ENCODE measurements at regions not wholly inside any gene's neighbourhood (a gene's known extent, or its start where the extent isn't known, plus 50 kb on each side); places are given as distances from the start of the nearest gene placed in this dataset.

GRCh38 chr3:110612045-110612444, 459.6 kb upstream of the NECTIN3 start (continued):
- TF ChIP-seq ZBTB40 (IDR thresholded peaks at IDR 0.05) (no peak), ZBTB40 (CRISPR knock-in tag; IDR thresholded peaks at IDR 0.05) (no peak), ZNF316 (IDR thresholded peaks at IDR 0.05) (no peak), FOXO4 (CRISPR knock-in tag; IDR thresholded peaks at IDR 0.05) (no peak), BRF1 (IDR thresholded peaks at IDR 0.05; ENCODE audit: borderline replicate concordance, extremely low read depth, insufficient read length) (no peak), HOMEZ (CRISPR knock-in tag; IDR thresholded peaks at IDR 0.05) (no peak), PRMT5 (CRISPR knock-in tag; IDR thresholded peaks at IDR 0.05) (no peak), ZBTB17 (CRISPR knock-in tag; IDR thresholded peaks at IDR 0.05) (no peak), ZNF695 (CRISPR knock-in tag; IDR thresholded peaks at IDR 0.05) (no peak)

Data from K562 (cell line).